ENCODE measurements at regions not wholly inside any gene's neighbourhood (a gene's known extent, or its start where the extent isn't known, plus 50 kb on each side); places are given as distances from the start of the nearest gene placed in this dataset.

DNA sequence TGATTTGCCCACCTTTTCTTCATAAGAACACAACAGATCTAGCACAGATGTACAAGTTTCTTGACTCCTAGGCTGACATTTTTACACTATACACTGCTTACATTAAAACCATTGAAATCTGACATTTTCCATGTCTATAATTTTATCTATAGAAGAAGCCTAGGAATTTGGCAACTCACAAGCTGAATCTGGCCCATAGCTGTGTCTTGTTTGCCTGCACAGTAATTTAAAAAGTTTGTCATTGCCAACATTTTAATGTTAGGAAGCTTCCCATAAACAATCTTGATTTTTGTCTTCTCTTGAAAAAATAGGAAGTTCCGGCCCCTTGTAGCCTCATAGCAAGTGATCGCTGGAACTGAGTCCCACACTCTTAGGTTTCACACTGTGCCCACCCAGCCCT, 394.6 kb upstream of the AZI2 start:
- no peak for DNase-seq

DNA sequence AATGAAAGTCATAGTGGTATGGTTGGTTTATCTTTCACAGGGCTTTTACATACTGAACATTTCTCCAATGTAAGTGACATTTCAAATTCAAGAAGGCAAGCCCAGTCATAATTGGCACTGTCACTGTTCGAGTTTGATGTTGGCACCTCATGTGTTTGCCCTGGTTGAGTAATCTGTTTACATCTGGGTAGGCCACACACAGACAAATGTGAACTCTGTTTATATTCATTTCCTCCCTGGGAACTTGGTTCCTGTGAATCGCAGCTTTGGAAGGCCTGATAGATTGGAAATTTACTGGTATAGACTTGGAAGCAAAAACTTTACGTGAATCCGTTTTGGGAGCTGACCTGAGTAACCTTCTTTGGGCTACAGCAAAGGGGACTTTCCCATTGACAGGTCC, 395.2 kb upstream of the AZI2 start:
- no peak for DNase-seq

DNA sequence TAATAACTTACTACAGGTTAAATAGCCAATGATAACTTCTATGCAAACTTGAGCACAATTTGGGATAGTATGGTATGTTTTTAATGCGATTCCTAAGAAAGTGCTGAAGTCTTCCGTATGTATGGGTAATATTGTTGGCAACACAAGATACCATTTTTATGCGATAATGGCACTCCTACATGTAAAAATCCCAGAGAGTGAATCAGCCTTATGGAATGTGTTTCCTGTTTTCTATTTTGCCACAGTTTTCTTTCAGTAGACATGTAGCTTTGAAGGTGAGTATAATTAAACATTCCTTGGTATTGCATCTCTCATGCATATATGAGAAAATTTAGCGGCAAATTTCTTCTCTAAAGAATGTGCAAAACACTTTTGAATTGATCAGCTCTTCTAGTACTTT, 396.8 kb upstream of the AZI2 start:
- no peak for DNase-seq

DNA sequence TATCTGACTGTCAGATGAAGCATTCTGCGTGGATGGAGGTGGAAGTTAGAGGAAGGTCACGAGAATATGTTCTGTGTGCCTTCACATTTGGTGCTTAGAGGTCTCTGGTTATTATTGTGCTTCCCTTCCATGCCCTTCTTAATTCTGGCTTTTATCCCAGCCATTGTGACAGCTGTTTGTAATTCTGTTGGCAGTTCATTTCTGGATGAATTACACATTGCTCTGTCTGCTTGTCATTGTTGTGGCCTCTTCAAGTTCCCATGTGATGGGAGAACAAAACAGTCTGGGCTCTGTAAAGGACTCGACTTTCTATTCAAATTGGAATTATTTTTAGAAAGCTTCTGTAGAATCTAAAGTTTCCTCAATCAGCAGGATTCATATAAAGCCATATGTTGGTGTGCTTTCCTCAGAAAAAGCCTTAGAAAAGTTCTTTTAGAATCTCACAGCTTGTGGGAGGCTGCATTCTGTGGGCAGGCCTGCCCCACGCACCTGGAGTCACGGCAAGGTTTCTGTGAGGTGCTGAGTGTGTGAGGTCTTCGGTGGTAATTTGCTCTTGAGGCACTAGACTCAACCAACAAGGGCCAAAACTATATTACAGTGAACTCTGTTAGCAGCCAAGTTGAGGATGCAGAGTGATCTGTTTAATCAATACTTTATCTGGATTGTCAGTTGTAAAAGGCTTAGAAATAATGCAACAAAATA, 397.4 kb upstream of the AZI2 start:
- no peak for DNase-seq

DNA sequence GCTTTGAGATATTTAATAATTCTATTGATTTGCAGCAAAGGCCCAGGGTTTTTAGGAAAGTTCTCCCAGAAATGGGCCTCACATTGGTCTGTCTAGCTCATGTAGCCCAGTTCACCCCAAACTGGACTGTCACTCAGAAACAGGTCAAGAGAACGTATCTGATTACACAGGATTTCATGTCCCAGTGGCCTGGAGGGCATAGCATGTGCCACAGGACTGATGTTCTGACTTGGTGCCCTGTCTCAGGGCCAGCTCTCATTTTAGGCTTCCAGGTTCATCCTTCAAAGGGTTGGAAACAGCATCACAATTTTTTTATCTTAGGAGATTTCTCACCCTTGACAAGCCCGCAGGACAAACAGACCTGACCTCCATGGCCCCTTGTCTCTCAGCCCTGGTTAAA, 398.4 kb upstream of the AZI2 start:
- no peak for DNase-seq

DNA sequence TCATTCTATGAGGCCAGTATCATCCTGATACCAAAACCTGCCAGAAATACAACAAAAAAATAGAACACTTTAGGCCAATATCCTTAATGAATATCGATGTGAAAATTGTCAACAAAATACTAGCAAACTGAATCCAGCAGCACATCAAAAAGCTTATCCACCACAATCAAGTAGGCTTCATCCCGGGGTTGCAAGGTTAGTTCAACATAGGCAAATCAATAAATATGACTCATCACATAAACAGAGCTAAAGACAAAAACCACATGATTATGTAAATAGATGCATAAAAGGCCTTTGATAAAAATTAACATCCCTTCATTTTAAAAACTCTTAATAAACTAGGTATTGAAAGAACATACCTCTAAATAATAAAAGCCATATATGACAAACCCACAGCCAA, 403.2 kb upstream of the AZI2 start:
- DNase-seq = no peak

DNA sequence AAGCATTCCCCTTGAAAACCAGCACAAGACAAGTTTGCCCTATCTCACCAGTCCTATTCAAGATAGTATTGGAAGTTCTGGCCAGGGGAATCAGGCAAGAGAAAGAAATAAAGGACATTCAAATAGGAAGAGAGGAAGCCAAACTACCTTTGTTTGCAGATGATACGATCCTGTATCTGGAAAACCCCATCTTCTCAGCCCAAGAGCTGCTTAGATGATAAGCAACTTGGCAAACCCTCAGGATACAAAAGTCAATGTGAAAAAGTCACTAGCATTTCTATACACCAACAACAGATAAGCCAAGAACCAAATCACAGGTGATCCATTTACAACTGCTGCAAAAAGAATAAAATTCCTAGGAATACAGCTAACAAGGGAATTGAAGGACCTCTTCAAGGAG, 403.7 kb upstream of the AZI2 start:
- no peak for DNase-seq

DNA sequence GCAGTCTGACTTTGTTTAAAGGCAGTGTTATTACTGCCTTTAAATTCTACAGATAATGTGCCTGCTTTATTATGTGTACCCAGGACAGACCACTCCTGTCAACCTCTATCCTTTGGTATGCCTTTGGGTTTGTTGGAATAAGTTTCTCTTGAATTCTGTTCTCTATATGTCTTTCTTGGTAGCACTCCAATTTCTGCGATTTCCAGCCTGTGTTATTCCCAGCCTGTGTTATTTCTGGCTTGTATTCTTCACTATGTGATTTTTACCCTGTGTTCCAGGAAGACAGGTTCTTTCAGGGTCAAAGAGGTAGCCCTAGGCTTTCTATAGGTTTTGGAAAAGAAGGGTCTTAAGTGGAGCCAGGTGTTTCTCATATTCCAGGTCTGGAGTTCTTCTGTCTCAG, 407.4 kb upstream of the AZI2 start:
- DNase-seq = no peak

DNA sequence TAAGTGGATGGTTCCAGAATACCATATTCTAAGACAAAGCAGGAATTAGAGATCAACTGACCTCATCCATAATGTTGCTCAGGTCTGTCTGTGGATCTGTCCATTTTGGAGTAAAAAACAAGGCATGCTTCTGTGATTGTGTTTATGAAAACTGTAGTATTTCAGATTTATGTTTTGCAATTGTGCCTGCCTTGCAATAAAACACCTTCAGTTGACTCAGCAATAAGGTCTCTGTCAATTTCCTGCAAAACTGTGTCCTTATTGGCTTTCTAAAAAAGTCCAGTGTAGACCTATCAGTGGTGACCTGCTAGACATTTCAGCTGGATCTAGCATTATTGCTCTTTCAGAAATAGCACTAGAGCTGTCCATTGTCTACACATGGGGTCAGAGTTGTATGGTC, 409.5 kb upstream of the AZI2 start:
- no peak for DNase-seq

DNA sequence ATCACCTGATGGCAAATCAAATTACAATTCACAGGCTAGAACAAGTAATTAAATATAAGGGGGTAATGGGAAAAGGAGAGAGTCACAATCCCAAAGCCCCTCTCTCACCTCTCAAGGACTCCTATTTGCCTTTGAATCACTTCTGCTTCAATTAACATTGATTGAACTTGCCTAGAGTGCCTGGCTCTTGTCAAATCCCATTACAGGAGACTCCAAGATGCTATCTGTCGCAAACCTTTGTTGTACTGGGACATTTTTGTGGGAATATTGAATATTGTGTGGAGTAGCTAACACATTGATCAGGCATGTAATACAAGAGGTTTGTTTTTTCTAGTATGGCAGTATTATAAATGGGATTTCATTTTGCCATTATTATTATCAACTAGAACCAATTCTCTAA, 412.8 kb upstream of the AZI2 start:
- DNase-seq = no peak

DNA sequence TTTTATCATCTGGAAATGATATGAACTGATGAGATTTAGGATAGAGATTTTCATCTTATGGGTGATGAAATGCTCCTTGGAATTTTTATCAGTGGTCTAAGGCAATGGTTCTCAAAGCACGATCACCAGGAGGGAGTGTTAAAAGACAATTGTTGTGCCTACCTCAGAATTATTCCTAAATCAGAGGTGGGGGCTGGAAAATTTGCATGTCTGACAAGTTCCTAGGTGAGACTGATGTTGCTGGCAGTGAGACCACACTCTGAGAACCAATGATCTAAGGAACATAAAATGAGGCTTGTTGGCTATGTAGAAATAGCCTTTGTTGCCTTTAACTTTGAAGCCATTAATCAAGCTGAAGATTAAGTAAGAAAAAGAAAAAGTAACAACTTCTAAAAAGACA, 416.6 kb upstream of the AZI2 start:
- DNase-seq = no peak

DNA sequence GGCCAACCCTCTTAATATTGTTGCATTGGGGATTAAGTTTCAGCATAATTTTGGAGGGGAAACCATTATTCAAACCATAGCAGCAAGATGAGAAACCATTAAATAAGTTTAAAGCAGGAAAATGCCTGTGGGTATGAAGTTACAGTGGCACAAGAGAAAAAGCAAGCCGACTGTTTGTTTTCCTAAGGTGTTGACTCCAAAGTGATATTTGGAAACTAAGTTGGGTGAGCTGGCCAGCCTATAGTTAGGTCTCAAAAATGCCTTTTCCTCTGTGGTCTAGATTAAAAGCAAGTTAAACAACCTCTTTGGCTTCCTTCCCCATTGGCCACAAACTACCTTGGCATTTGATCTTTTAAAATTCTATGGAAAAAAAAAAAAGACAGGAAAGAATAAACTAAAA, 419.8 kb upstream of the AZI2 start:
- no peak for DNase-seq

DNA sequence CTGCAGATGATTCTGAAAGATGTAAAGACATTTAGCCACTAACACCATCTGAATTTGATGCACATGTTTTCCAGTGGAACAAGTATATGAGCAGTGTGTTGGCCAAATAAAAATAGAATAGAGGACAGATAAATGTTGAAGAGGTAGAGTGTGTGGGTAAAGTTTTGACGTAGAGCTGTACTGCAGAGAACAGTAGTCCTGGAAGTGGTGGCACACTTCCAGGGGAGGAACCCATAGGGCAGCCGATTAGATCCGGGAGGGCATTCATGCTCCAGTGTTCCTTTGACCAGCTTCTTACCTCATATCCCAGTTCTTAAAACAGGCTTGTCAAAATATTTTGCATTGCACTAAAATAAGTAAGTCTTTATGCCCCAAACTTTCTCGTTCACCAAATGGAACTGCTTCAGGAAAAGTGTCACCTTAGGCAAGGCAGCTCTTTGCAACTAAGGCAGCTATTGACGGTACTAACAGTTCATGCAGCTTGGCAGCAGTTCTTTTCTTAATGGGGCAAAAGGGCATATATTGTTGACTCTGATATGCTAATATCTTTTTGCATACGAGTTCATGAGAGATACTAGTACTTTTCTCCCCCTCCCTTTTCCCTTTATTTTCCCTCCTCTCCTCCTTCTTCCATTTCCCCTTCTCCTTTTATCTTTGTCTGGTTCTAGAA, 429.3 kb upstream of the AZI2 start:
- DNase-seq = no peak

DNA sequence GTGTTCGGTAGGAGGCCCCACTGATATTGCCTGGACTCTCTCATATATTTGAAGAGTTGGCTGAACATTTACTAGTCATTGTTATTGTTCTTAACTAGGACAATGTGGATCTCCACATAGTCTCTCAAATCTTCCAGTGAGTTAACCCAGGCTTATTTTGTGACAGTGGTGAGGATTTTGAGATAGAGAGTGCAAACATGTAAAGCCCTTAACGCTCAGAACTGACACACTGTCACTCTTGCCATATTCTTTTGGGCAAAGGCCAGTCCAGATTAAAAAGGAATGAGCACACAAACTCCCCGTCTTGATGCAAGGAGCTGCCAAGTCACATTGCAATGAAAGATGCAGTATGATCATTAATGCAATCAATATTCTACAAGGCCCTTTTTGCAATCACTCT, 431.9 kb upstream of the AZI2 start:
- no peak for DNase-seq

DNA sequence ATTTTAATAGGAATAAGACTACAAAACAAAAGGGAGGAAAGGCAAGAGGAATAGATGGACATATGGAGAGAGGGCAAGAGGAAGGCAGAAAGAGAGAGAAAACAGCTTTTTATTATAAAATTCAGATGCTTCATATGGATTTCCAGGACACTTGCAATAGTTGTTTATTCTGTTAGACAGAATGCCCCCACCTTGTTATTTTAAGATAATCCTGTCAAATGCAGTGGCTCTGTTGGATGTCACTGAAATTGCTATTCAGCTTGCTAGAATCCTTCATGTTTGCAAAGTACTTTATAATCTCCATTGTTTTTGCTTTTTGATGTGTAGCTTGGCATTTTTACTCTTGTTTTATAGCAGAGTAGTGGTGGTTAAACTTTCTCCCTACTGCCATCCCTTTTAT, 432.4 kb upstream of the AZI2 start:
- DNase-seq = no peak

DNA sequence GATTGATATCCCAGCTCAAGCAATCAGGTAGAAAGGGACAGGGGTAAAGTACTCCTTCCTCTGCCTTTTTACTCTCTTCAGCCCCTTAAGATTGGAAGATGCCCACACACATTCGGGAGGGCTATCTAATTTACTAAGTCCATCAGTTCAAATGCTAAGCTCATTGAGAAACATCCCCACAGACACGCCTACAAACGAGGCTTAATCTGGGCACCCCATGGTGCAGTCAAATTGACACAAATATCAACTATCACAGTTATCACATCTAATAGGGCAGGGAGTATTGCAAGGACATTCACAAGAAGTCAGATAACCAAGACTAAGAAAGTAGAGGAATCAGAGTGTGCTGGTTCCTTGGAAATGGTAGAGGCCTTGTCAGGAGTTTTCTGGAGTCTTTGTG, 437.8 kb upstream of the AZI2 start:
- DNase-seq = no peak

DNA sequence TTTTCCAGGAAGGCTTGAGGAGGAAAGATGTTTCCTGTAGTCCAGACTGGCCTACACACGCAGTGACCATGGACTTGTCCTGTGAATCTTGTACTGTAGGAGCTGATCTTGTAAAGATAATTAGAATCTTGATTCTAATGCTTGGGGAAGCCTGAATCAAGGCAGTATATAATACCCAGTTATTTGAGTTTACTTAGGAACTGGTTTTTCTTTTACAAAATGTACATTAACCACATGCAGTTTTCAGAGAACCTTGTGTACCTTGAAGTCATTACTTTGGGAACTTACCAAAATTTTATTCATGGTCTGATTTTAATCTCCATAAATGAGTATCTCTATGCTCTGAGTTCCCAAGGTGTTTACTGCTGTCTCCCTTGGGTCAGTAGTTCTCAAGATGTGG, 439.9 kb upstream of the AZI2 start:
- DNase-seq = no peak

DNA sequence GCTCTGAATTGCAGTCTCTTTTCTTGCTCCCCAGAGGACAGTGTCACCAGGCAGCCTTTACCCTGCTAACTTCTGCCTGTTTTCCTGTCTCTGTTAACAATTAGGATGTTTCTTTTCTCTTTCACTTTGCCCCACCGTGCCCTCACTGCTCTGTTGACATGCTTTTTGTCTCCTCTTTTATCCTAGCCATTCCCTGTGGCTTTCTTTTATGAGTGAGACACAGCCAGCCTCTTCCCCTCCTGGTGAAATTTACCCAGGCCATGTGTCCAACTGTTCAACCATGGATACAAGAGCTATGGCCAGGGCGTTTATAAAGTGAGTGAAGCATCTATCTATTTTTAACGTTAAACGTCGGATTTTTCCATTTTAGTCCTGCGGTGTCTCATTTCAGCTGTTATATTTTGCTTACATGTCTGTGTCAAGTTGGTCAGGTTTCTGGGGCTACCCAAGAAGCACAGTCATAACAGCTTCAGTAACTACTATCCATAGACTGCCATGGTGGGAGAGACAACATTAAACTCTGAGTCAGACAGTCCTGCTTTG, 443.2 kb upstream of the AZI2 start:
- no peak for DNase-seq

DNA sequence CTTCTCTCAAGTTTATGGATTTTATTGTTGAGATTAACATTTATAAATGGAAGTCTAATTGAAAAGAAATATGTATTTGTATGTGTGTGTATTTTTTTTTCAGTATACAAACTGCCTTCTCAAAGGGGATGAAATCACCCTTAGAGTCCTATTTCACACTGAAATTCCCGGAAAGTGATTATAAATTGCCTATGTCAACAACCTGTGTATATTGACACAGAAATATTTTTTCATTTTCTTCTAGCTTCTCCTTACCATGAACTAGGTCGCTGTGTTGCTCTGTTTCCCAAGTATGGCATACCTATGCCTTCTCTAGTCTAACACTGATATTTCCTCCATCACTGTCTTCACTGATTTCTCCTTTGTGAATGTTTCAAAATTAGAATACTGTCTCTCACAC, 444.0 kb upstream of the AZI2 start:
- no peak for DNase-seq

DNA sequence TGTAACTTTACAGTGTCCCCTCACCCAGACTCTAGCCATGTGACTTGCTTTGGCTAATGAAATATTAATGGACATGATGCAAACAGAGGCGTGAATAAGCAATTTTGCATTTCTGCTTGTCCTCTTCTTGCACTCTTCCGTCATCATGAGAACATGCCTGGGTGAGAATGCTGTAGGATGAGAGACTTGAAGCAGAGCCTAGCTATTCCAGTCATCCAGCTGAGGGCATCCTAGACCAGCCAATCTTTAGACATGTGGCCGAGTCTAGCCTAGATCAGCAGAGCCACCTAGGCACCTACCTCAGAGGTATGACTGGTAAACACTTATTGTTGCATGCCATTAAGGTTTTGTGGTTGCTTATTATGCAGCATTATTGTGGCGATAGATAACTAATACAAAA, 450.5 kb upstream of the AZI2 start:
- DNase-seq = no peak

DNA sequence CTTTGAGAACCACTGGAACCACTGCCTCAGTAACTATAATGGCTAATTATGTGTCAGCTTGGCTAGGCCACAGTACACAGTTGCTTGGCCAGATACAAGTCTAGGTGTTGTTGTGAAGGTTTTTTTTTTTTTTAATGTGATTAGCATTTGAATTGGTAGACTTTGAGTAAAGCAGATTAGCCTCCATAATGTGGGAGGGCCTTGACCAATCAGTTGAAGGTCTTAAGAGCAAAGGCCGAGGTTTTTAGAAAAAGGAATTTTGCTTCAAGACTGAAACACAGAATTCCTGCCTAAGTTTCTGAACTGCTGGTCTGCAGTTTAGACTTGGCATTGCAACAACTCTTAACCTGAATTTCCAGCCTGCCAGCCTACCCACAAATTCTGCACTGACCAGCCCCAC, 451.6 kb upstream of the AZI2 start:
- DNase-seq = no peak

DNA sequence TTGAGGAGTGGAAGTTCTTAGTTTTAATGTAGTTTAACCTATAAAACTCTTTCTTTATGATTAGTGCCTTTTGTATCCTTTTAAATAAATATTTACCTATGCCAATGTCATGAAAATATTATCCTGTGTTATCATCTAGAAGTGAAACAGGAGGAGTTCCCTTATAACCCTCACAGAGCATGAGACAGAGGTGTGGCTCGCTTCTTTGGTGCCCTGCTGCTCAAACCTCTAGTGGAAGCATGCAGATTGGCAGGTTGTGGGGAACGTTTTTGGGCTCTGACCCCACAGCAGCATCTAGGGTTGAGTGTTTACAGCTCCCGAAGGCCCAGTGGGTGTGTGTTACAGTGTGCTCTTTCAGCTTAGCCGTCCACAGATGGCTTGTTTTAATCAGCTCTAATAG, 459.4 kb upstream of the AZI2 start:
- DNase-seq = no peak

DNA sequence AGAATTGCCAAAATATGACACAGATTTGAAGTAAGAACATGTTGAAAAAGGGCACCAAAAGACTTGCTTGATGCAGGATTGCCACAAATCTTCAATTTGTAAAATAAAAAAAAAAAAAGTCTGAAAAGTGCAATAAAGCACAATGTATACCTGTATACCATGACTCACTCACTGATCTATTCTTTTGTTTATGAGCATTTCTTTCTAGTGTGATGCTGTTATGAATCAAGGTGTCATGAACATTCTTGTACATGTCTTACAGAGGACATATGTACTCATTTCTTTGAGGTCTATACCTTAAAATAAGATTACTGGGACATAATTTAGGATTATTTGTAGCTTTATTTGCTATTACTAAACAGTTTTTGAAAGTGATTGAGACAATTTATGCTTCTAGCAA, 464.9 kb upstream of the RBMS3 start:
- no peak for DNase-seq

DNA sequence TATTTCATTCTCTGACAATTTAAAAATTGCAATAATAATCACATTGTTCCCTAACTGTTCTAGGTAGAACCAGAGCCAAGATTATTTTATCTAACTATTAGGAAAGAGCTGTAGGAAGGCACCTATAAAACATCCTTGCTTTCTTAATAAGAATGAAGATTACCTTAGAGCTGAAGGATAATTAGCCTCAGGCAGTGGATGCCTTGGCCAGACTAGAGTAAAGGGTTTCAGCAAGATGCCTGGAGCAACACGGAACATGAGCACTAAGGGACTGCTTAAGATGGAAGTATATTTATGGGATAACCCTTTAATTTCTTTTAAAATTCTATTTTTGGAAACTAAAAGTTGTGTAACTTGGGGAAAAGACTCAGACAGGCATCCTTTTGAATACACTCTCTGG, 456.6 kb upstream of the RBMS3 start:
- DNase-seq = no peak

DNA sequence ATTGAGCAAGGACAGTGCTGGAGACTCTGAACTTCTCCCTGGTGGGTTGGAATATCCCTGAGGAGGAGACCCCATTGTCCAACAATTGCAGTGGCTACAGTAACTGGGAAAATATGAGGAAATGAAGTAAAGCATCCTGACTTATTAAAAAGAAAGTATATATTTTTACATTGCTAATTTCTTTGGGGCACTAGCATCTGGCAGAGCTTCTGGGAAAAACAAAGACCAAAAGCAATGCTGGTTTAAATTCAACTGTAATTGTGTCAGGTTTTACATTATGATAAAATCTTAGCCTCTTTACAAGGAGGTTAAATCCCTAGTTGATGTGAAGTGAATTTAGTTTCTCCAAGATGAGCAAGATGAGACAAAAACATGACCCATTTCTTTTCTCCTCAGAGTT, 454.0 kb upstream of the RBMS3 start:
- no peak for DNase-seq

Data from stimulated activated CD4-positive, alpha-beta T cell treated with anti-CD3 and anti-CD28 coated beads, Interleukin-12 subunit alpha, Interleukin-12 subunit beta, amount 100 ng/mL, for 4 hours (primary cell).